Psoas muscle (tissue), 7 donors: ENCODE measurements at regions not wholly inside any gene's neighbourhood (a gene's known extent, or its start where the extent isn't known, plus 50 kb on each side); places are given as distances from the start of the nearest gene placed in this dataset.

ENCODE experiments used
- ATAC-seq, 4 donors: fragments of 200-7000 bp; cut with Tn5 transposase; one replicate each; pipeline ENCODE4 v1.9.1; 2020; ENCODE audit warnings: moderate library complexity in 3 of 4, mild to moderate bottlenecking in 2 of 4
- DNase-seq, 2 donors: peaks; one replicate each; pipeline ENCODE4 v3.0.0-alpha.2; 2020
- H3K27ac ChIP-seq: fragments of 200-600 bp; one replicate; pipeline ENCODE4 v1.8.0; 2022
- H3K27me3 ChIP-seq, 3 donors: fragments of 200-600 bp in 1 of 3; one replicate each; pipeline versions ENCODE4 v1.6.1 to v1.8.0; 2013 to 2022; ENCODE audit warnings: low read length in 2 of 3, mild to moderate bottlenecking in 2 of 3, moderate library complexity in 1 of 3; ENCODE audit not compliant: insufficient read depth in 3 of 3
- H3K36me3 ChIP-seq, 2 donors: fragments of 200-600 bp in 1 of 2; one replicate each; pipeline versions ENCODE4 v1.6.1 to v1.8.0; 2013 to 2022; ENCODE audit warnings: low read depth in 1 of 2, mild to moderate bottlenecking in 1 of 2, moderate library complexity in 1 of 2; ENCODE audit not compliant: insufficient read depth in 1 of 2
- H3K4me1 ChIP-seq: fragments of 200-600 bp; one replicate; pipeline ENCODE4 v1.8.0; 2022
- H3K4me3 ChIP-seq: fragments of 200-600 bp; one replicate; pipeline ENCODE4 v1.8.0; 2022; ENCODE audit warnings: mild to moderate bottlenecking
- H3K9me3 ChIP-seq: fragments of 200-600 bp; one replicate; pipeline ENCODE4 v1.8.0; 2022
- WGBS, 3 donors: extraction: QIAGEN DNeasy Blood & Tissue Kit; methylation state at CpG; one replicate each; pipeline versions ENCODE4 v1.1.6 to v1.1.7; 2013; 5-methylcytosine and 5-hydroxymethylcytosine counted together
- intact Hi-C, 2 donors: fragments of 100-400 bp; cut with DNase I; formaldehyde crosslinking; loops; one replicate each; pipeline versions ENCODE4 v1.11.0 to v1.14.2; 2022
- TF ChIP-seq, protein P1 (sequence below): fragments of 200-600 bp; IDR thresholded peaks from one replicate; pipeline ENCODE4 v1.8.0; 2022; ENCODE audit warnings: antibody characterized with exemption
- donor health status: healthy with polysubstance abuse.
- donor health status: DM: no; HTN: no; CAD: no; lungs with moderate emphysema.
- donor health status: Bipolar disorder and iron deficiency.
- donor health status: healthy.
- donor health status: DM: yes; HTN: yes; CAD: no.
- donor health status: DM: no; HTN: no; CAD: no.
- donor health status: DM: yes; HTN: yes; CAD: no.

DNA sequence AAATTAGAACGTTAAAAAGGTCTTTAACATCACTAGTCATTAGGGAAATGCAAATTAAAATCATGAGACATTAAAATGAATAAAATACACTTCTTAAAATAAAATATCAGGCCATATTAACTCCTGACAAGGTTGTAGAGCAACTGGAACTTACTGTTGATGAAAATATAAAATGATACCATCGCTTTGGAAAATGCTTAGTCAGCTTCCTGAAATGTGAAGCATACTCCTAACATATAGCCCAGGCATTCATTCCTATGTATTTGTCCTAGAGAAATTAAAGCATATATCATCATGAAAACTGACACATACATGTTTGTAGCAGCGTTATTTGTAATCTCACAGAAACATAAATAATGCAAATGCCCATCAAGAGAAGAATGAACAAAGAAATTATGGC lies 211.5 kb upstream of the CHRM3 start:
- no peaks in the 10 kb centered on the region for H3K4me1 ChIP-seq
- no peak overlapping the region for H3K27ac ChIP-seq
- peaks cover 5% of the 10 kb centered on the region for H3K9me3 ChIP-seq
- ATAC-seq (no peak), DNase-seq (no peak)
- TF ChIP-seq, protein P1, sequence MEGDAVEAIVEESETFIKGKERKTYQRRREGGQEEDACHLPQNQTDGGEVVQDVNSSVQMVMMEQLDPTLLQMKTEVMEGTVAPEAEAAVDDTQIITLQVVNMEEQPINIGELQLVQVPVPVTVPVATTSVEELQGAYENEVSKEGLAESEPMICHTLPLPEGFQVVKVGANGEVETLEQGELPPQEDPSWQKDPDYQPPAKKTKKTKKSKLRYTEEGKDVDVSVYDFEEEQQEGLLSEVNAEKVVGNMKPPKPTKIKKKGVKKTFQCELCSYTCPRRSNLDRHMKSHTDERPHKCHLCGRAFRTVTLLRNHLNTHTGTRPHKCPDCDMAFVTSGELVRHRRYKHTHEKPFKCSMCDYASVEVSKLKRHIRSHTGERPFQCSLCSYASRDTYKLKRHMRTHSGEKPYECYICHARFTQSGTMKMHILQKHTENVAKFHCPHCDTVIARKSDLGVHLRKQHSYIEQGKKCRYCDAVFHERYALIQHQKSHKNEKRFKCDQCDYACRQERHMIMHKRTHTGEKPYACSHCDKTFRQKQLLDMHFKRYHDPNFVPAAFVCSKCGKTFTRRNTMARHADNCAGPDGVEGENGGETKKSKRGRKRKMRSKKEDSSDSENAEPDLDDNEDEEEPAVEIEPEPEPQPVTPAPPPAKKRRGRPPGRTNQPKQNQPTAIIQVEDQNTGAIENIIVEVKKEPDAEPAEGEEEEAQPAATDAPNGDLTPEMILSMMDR, result no peak
- no peaks in the 10 kb centered on the region for H3K36me3 ChIP-seq
- intact Hi-C loops, result no loop called here
- WGBS, 3 donors, result 85 to 86% (median 86%) methylated on average over 3 of the region's 3 CpGs
- no peaks in the 10 kb centered on the region for H3K27me3 ChIP-seq
- H3K4me3 ChIP-seq, result no peak overlapping the region

DNA sequence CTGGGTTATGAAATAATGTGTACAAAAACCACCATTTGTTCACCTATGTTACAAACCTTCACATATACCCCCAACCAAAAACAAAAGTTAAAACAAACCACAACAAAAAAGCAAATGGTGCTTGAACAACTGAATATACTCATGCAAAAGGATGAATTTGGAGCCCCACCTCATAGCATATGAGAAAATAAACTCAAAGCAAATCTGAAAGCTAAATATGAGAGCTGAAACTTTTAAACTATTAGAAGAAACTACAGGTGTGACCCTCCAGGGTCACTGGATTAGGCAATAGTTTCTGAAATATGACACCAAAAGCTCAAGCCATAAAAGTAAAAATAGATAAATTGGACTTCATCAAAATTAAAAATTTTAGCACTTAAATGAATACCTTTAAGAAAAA lies 215.5 kb upstream of the CHRM3 start:
- Histone ChIP-seq H3K9me3 (peaks cover 12% of the 10 kb centered on the region), H3K27me3 (no peaks in the 10 kb centered on the region), H3K27ac (no peak overlapping the region), H3K4me1 (no peaks in the 10 kb centered on the region), H3K4me3 (no peak overlapping the region), H3K36me3 (no peaks in the 10 kb centered on the region)
- intact Hi-C loops, result no loop called here
- ATAC-seq, result no peak
- DNase-seq, result no peak
- TF ChIP-seq, protein P1, result no peak

DNA sequence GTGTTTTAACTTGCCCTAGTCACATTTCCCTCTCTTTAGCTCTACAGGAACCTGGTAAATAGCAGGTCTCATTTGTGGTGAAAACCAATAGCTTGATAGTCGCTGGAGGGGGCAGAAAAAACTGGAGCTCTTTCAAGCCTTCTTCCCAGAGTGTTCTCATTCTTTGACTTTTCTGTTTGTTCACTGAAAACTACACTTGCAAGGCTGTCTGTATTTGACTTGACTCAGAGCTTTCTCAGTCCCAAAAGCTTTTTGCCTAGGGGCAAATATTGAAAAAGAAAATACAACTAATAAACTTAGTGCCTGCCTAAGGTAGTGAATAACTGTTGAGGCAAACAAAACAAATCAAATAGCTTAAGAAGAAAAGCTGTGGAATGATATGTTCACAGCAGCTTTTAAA lies 217.1 kb upstream of the CHRM3 start:
- intact Hi-C loops, result no loop called here
- Histone ChIP-seq H3K27ac (no peak overlapping the region), H3K27me3 (no peaks in the 10 kb centered on the region), H3K36me3 (no peaks in the 10 kb centered on the region), H3K4me3 (no peak overlapping the region), H3K9me3 (peaks cover 12% of the 10 kb centered on the region), H3K4me1 (no peaks in the 10 kb centered on the region)
- DNase-seq (no peak), ATAC-seq (no peak)
- TF ChIP-seq, protein P1, result no peak
- 62 to 75% (median 67%) methylated on average over 1 of the region's 1 CpG for WGBS, 3 donors

DNA sequence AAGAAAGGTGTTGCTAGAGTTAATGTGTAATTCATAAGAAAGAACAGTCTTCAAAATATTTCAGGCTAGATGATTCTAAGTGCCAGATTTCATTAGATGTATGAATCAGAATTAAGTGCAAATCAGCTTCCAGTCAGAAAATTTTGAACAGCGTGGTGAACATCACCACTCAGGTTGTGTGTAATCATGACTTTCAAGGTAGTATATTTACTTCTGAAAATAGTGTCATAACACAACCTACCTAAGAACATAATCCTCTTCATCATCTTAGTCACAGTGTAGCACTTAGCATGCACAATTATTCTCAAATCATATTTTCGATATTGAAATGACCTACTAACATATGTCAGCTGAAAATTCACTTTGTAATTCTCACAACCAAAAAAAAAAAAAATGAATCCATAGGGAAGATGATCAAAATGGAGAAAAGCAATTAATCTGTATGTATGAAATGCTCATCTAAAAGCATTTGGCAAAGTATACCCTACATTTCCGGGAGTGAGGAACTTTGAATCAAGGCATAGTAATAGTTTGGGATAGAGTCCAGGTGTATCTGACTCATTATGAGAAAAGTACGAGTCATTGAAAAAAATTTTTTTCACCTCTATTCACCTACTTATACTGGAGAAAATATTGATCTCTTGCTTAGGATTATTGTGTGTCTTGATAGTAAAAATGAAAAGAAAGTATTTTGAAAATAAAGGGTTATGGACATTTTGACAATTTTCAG lies 221.8 kb upstream of the CHRM3 start:
- peaks cover 6% of the 10 kb centered on the region for H3K9me3 ChIP-seq
- intact Hi-C loops, result no loop called here
- H3K27me3 ChIP-seq, result no peaks in the 10 kb centered on the region
- H3K4me3 ChIP-seq, result no peak overlapping the region
- no peak for ATAC-seq
- no peaks in the 10 kb centered on the region for H3K36me3 ChIP-seq
- no peaks in the 10 kb centered on the region for H3K4me1 ChIP-seq
- TF ChIP-seq, protein P1, result no peak
- no peak overlapping the region for H3K27ac ChIP-seq
- no peak for DNase-seq
- 71 to 74% (median 74%) methylated on average over 4 of the region's 4 CpGs for WGBS, 3 donors
